ENCODE measurements at regions not wholly inside any gene's neighbourhood (a gene's known extent, or its start where the extent isn't known, plus 50 kb on each side); places are given as distances from the start of the nearest gene placed in this dataset.

DNA sequence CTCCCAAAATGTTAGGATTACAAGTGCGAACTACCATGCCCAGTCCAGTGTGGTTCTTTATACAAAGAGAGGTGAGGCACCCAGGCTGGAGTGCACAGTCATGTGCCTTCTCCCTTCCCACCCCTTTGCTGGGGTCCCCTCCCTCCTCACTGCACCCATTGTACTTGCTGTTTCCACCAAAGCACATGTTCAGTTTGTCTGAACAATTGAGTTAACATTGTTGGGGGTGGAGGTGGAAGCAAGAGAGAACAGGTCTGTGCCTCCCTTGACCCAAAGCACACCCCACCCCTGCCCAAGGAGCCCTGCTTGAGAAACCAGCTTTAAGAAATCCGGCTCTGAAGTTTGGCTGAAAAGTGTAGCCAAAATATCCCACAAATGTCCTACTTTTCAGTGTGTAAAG, 142.3 kb upstream of the CDH5 start:
- TF ChIP-seq, protein P1, sequence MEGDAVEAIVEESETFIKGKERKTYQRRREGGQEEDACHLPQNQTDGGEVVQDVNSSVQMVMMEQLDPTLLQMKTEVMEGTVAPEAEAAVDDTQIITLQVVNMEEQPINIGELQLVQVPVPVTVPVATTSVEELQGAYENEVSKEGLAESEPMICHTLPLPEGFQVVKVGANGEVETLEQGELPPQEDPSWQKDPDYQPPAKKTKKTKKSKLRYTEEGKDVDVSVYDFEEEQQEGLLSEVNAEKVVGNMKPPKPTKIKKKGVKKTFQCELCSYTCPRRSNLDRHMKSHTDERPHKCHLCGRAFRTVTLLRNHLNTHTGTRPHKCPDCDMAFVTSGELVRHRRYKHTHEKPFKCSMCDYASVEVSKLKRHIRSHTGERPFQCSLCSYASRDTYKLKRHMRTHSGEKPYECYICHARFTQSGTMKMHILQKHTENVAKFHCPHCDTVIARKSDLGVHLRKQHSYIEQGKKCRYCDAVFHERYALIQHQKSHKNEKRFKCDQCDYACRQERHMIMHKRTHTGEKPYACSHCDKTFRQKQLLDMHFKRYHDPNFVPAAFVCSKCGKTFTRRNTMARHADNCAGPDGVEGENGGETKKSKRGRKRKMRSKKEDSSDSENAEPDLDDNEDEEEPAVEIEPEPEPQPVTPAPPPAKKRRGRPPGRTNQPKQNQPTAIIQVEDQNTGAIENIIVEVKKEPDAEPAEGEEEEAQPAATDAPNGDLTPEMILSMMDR (IDR thresholded peaks at IDR 0.05) = no peak
- no peak for TF ChIP-seq POLR2A (IDR thresholded peaks at IDR 0.05)
- DNase-seq = no peak
- intact Hi-C loops (cut with DNase I) = no loop called here
- 88 to 92% methylated on average over 2 of the region's 2 CpGs for WGBS, 2 donors
- H3K36me3 ChIP-seq = no peaks in the 10 kb centered on the region
- H3K4me1 ChIP-seq = no peaks in the 10 kb centered on the region
- no peaks in the 10 kb centered on the region for H3K27me3 ChIP-seq
- no peak overlapping the region for H3K4me3 ChIP-seq (replicated peaks in 1 of 3)
- no peak overlapping the region for H3K27ac ChIP-seq
- H3K9me3 ChIP-seq = no peaks in the 10 kb centered on the region

- Histone ChIP-seq H3K9me3 (no peaks in the 10 kb centered on the region), H3K36me3 (no peaks in the 10 kb centered on the region), H3K4me3 (replicated peaks in 1 of 3) (no peak overlapping the region), H3K27ac (no peak overlapping the region), H3K4me1 (no peaks in the 10 kb centered on the region), H3K27me3 (no peaks in the 10 kb centered on the region)
- no peak for TF ChIP-seq POLR2A (IDR thresholded peaks at IDR 0.05)
- intact Hi-C loops (cut with DNase I) = no loop called here
- DNase-seq = no peak
- 57% methylated on average over 8 of the region's 8 CpGs for WGBS, 2 donors
Measured at GRCh38 chr16:66223176-66223780, 143.2 kb upstream of the CDH5 start.

GRCh38 chr16:66222756-66223155, 143.7 kb upstream of the CDH5 start:
- Histone ChIP-seq H3K4me1 (no peaks in the 10 kb centered on the region), H3K9me3 (no peaks in the 10 kb centered on the region), H3K36me3 (no peaks in the 10 kb centered on the region), H3K27ac (no peak overlapping the region), H3K4me3 (replicated peaks in 1 of 3) (no peak overlapping the region), H3K27me3 (no peaks in the 10 kb centered on the region)
- DNase-seq = no peak
- TF ChIP-seq, protein P1 (IDR thresholded peaks at IDR 0.05) = no peak
- no peak for TF ChIP-seq POLR2A (IDR thresholded peaks at IDR 0.05)
- intact Hi-C loops (cut with DNase I) = no loop called here
- 63 to 78% methylated on average over 1 of the region's 1 CpG for WGBS, 2 donors

DNA sequence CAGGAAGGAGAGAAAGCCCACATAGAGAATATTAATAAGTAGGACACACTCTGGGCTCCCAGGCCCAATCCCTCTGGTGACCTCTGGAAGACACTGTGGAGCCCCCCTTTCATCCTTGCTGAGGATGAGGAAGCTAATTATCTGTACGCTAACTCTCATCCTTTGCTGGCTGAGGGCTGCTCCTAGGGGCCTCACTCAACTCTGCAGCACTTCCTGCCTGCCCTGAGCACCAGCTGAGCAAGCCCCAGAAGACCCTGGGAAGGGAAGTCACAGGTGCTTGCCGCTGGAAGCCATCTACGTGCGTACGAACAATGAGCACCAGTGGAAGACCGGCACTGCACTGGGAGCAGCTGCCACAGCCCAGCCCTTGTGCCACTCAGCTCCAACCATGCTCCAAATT, 145.8 kb upstream of the CDH5 start:
- Histone ChIP-seq H3K36me3 (no peaks in the 10 kb centered on the region), H3K4me3 (replicated peaks in 1 of 3) (no peak overlapping the region), H3K27me3 (no peaks in the 10 kb centered on the region), H3K9me3 (no peaks in the 10 kb centered on the region), H3K4me1 (no peaks in the 10 kb centered on the region), H3K27ac (no peak overlapping the region)
- 64 to 71% methylated on average over 6 of the region's 6 CpGs for WGBS, 2 donors
- DNase-seq = no peak
- intact Hi-C loops (cut with DNase I) = no loop called here
- no peak for TF ChIP-seq POLR2A (IDR thresholded peaks at IDR 0.05)
- TF ChIP-seq, protein P1 (IDR thresholded peaks at IDR 0.05) = no peak

DNA sequence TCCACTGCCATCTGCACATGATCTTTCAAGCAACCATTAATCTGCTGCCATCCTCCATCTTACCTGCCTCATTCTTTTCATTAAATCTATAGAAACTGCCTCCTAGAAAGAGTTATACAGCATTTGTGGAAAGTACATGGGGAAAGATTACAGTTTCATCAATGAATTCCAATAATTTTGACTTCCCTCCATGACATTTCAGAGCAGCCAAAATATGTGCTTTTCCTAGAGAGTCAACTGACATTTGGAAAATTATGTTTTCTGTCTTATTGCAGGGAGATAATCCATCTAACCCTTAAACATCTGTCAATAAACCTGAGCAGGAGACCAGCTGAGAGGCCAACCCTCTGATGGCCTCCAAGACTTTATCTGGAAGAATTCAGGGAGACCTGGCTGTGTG, 147.0 kb upstream of the CDH5 start:
- Histone ChIP-seq H3K9me3 (no peaks in the 10 kb centered on the region), H3K27me3 (no peaks in the 10 kb centered on the region), H3K27ac (no peak overlapping the region), H3K4me1 (no peaks in the 10 kb centered on the region), H3K36me3 (no peaks in the 10 kb centered on the region), H3K4me3 (replicated peaks in 1 of 3) (no peak overlapping the region)
- DNase-seq = no peak
- TF ChIP-seq POLR2A (IDR thresholded peaks at IDR 0.05) = no peak
- TF ChIP-seq, protein P1 (IDR thresholded peaks at IDR 0.05) = no peak
- intact Hi-C loops (cut with DNase I) = no loop called here

- no peak overlapping the region for H3K4me3 ChIP-seq (replicated peaks in 1 of 3)
- TF ChIP-seq, protein P1 (IDR thresholded peaks at IDR 0.05) = no peak
- no peak for TF ChIP-seq POLR2A (IDR thresholded peaks at IDR 0.05)
- no peak overlapping the region for H3K27ac ChIP-seq
- intact Hi-C loops (cut with DNase I) = no loop called here
- 54 to 60% methylated on average over 6 of the region's 6 CpGs for WGBS, 2 donors
- H3K9me3 ChIP-seq = no peaks in the 10 kb centered on the region
- DNase-seq = no peak
- no peaks in the 10 kb centered on the region for H3K4me1 ChIP-seq
- H3K27me3 ChIP-seq = no peaks in the 10 kb centered on the region
- no peaks in the 10 kb centered on the region for H3K36me3 ChIP-seq
Measured at GRCh38 chr16:66212428-66212827, 154.1 kb upstream of the CDH5 start.
